ENCODE measurements at regions not wholly inside any gene's neighbourhood (a gene's known extent, or its start where the extent isn't known, plus 50 kb on each side); places are given as distances from the start of the nearest gene placed in this dataset.
A peak's percentile ranks its signal among the peaks of the same experiment; 100 is the strongest.
"Not testable (repeated sequence)": the region's sequence is repeated elsewhere in the genome, so short reads cannot be mapped to it uniquely, and the experiment has no call there.

- H3K27ac ChIP-seq = no peak overlapping the region
- H3K27me3 ChIP-seq = no peaks in the 10 kb centered on the region
- H3K4me3 ChIP-seq = no peak overlapping the region
- H3K9me3 ChIP-seq (replicated peaks) = no peaks in the 10 kb centered on the region
- DNase-seq = no peak
- H3K36me3 ChIP-seq = no peaks in the 10 kb centered on the region
- H3K4me1 ChIP-seq = no peaks in the 10 kb centered on the region
Measured at GRCh38 chrX:87878926-87879325, 361.3 kb downstream of the KLHL4 start.

GRCh38 chrX:87890437-87890836 is 372.8 kb downstream of the KLHL4 start:
- Histone ChIP-seq H3K27ac (no peak overlapping the region), H3K4me3 (no peak overlapping the region), H3K9me3 (replicated peaks) (no peaks in the 10 kb centered on the region), H3K27me3 (no peaks in the 10 kb centered on the region), H3K4me1 (no peaks in the 10 kb centered on the region), H3K36me3 (no peaks in the 10 kb centered on the region)
- DNase-seq = no peak

GRCh38 chrX:87895421-87895820 is 377.8 kb downstream of the KLHL4 start:
- Histone ChIP-seq H3K27me3 (no peaks in the 10 kb centered on the region), H3K36me3 (no peaks in the 10 kb centered on the region), H3K4me3 (no peak overlapping the region), H3K9me3 (replicated peaks) (no peaks in the 10 kb centered on the region), H3K27ac (no peak overlapping the region), H3K4me1 (no peaks in the 10 kb centered on the region; the same call in 1 of the 2 replicates)
- DNase-seq = no peak

DNA sequence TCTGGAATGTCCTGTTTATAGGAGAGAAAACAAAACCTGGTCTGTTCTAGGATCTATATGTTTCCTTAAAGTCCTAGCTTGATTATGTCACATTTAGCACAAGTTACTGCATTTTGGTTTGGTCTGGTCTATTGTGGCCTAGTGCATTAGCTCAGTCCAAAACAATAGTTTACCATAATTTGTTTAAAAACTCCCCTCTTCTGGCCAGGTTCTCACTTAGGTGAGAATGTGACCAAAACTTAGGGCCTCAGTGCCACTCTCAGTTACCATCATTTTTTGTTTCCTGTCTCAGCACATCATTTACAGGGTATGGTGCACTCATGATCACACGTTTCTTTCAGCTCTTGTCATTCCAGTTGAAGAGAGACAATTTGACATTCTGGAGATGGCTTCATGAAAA is 378.5 kb downstream of the KLHL4 start:
- H3K4me1 ChIP-seq = no peaks in the 10 kb centered on the region; the same call in 1 of the 2 replicates
- H3K27me3 ChIP-seq = no peaks in the 10 kb centered on the region
- H3K4me3 ChIP-seq = no peak overlapping the region
- H3K9me3 ChIP-seq (replicated peaks) = no peaks in the 10 kb centered on the region
- DNase-seq = no peak
- H3K27ac ChIP-seq = no peak overlapping the region
- H3K36me3 ChIP-seq = no peaks in the 10 kb centered on the region

DNA sequence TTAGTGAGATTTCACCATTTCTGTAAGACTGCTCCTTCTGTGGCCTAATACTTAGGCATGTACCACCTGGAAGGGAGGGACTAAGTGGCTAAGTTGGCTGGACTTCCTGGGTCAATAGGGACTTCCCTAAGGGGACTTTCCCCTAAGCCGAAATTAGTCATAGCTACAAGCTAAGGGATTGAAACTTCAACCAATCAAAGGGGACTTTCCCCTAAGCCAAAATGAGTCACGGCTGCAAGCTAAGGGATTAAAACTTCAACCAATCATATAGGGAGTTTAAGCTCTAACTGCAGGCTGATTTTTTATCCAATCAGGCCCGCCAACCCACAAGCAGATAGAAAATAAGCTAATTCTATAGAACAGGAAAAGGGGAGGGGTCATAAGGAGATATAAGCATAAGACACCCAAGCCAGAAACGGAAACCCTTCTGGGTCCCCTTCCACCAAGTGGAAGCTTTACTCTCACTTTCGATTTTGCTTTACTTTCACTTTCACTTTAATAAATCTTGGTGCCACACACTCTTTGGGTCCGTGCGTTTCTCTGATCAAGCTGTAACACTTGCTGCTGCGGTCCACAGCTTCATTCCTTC is 382.8 kb downstream of the KLHL4 start:
- Histone ChIP-seq H3K4me1 (no peaks in the 10 kb centered on the region; the same call in 1 of the 2 replicates), H3K27me3 (no peaks in the 10 kb centered on the region), H3K36me3 (no peaks in the 10 kb centered on the region), H3K4me3 (peak overlapping the region; percentile 53), H3K9me3 (replicated peaks) (no peaks in the 10 kb centered on the region), H3K27ac (peak overlapping the region; percentile 1; the same call in 1 of the 2 replicates)
- peak; percentile 68 to 81 for DNase-seq

- Histone ChIP-seq H3K9me3 (replicated peaks) (no peaks in the 10 kb centered on the region), H3K27me3 (no peaks in the 10 kb centered on the region)
- DNase-seq = peak in 1 of 2 experiments; percentile 10
Measured at GRCh38 chrX:87901060-87901459, 383.5 kb downstream of the KLHL4 start.

DNA sequence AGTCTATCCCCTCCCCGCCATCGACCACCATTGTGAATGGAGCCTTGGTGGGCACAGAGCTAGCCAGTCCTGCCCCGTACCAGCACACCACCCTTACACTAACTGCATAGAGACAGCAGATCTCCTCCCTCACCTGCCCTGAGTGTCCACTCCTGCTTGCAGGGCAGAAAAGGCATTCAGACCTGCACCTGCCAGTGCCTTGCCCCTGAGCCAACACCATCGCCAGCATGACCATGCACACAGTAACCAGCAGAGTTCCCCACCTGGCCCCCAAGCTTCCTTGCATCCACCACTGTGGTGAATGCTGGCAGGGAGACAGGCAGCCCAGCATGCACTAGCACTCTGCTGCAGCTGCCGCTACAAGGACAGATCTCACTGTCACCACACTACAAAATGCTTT is 397.1 kb downstream of the KLHL4 start:
- Histone ChIP-seq H3K9me3 (replicated peaks) (no peaks in the 10 kb centered on the region), H3K36me3 (no peaks in the 10 kb centered on the region), H3K27ac (no peak overlapping the region), H3K4me1 (no peaks in the 10 kb centered on the region), H3K4me3 (no peak overlapping the region), H3K27me3 (no peaks in the 10 kb centered on the region)
- no peak for DNase-seq

More at GRCh38 chrX:87901060-87901459, 383.5 kb downstream of the KLHL4 start:
- peak overlapping the region; percentile 1; the same call in 1 of the 2 replicates for H3K27ac ChIP-seq
- H3K4me3 ChIP-seq = peak overlapping the region; percentile 53
- no peaks in the 10 kb centered on the region; the same call in 1 of the 2 replicates for H3K4me1 ChIP-seq
- H3K36me3 ChIP-seq = no peaks in the 10 kb centered on the region

DNA sequence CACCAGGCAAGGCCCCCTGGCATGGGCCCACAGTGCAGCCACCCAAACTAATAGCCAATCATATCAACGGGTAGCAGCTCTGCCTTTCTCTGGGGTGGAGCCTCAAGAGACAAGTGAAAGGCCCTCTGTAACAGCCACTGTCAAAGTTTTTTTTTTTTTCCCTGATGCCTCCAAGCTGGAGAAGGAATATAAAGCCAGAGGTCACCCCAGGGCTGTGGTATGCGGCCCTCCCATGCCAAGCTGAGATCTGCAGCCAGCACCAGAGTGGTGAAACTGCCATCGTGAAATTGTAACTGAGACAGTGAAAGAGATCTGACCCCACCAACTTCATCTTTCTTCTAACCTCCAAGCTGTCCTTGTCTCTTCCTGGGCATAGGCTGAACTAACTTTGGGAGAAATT is 407.0 kb downstream of the KLHL4 start:
- no peak for DNase-seq
- H3K27me3 ChIP-seq = no peaks in the 10 kb centered on the region
- H3K27ac ChIP-seq = no peak overlapping the region
- H3K36me3 ChIP-seq = no peaks in the 10 kb centered on the region
- H3K4me3 ChIP-seq = no peak overlapping the region
- no peaks in the 10 kb centered on the region for H3K4me1 ChIP-seq
- H3K9me3 ChIP-seq (replicated peaks) = no peaks in the 10 kb centered on the region

GRCh38 chrX:87941841-87942240 is 424.2 kb downstream of the KLHL4 start:
- peak in 1 of 2 experiments; percentile 8 for DNase-seq
- no peak overlapping the region for H3K4me3 ChIP-seq
- H3K4me1 ChIP-seq = no peaks in the 10 kb centered on the region
- H3K27me3 ChIP-seq = no peaks in the 10 kb centered on the region
- no peaks in the 10 kb centered on the region for H3K36me3 ChIP-seq
- H3K27ac ChIP-seq = no peak overlapping the region
- H3K9me3 ChIP-seq (replicated peaks) = no peaks in the 10 kb centered on the region

DNA sequence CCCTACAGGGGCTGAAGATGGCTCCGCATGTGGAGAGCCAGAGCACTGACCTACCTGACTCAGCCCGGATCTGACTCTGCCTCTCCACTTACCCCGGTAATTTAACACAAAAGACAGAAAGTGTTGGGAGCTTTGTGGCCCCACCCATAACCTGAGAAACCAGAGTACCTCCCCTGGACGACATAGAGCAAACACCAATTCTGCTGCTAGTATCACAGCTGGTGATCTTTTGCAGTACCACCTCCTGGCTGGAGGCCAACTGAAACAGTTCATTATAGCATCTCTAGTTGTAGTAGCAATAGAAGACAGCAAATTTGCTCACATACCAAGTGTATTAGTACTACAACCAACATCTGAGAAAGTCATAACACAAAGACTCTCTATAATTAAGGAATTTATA is 443.9 kb downstream of the KLHL4 start:
- H3K4me3 ChIP-seq = no peak overlapping the region
- no peaks in the 10 kb centered on the region for H3K4me1 ChIP-seq
- no peaks in the 10 kb centered on the region for H3K9me3 ChIP-seq (replicated peaks)
- peak in 1 of 2 experiments; percentile 12 for DNase-seq
- no peaks in the 10 kb centered on the region; the same call in 1 of the 2 replicates for H3K27me3 ChIP-seq
- H3K36me3 ChIP-seq = no peaks in the 10 kb centered on the region; the same call in 1 of the 2 replicates
- H3K27ac ChIP-seq = no peak overlapping the region

GRCh38 chrX:87968118-87968517 is 450.5 kb downstream of the KLHL4 start:
- no peaks in the 10 kb centered on the region for H3K36me3 ChIP-seq
- no peak for DNase-seq
- no peaks in the 10 kb centered on the region for H3K27me3 ChIP-seq
- no peak overlapping the region for H3K27ac ChIP-seq
- no peaks in the 10 kb centered on the region for H3K9me3 ChIP-seq (replicated peaks)
- no peaks in the 10 kb centered on the region for H3K4me1 ChIP-seq
- H3K4me3 ChIP-seq = no peak overlapping the region

DNA sequence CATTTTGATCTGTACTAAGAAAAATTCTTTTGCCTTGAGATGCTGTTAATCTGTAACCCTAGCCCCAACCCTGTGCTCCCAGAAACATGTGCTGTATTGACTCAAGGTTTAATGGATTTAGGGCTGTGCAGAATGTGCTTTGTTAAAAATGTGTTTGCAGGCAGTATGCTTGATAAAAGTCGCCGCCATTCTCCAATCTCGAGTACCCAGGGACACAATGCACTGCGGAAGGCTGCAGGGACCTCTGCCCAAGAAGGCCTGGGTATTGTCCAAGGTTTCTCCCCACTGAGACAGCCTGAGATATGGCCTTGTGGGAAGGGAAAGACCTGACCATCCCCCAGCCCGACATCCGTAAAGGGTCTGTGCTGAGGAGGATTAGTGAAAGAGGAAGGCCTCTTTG is 454.5 kb downstream of the KLHL4 start:
- not testable (repeated sequence) for H3K9me3 ChIP-seq (replicated peaks)

DNA sequence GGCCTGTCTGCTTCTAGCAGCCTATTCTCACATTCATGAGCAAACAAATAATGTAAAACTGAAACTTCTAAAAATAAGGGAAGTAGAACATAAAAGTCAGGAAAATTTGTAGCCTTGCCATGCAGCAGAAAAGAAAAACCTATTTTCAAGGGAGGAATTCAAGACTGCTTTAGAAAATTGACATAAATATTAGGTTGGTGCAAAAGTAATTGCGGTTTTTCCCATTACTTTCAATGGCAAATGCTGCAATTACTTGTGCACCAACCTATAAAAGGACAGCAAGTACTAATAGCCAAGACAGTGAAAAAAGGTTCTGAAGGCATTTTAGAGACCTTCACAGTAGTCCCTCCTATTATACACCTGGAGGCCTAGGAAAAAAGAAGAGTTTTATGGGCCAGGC is 457.8 kb downstream of the KLHL4 start:
- Histone ChIP-seq H3K9me3 (replicated peaks) (no peaks in the 10 kb centered on the region), H3K4me3 (no peak overlapping the region), H3K36me3 (no peaks in the 10 kb centered on the region), H3K27ac (no peak overlapping the region), H3K4me1 (no peaks in the 10 kb centered on the region), H3K27me3 (no peaks in the 10 kb centered on the region)
- no peak for DNase-seq

More for the DNA sequence above, 454.5 kb downstream of the KLHL4 start:
- H3K4me1 ChIP-seq, H3K27me3 ChIP-seq, DNase-seq, H3K4me3 ChIP-seq, H3K27ac ChIP-seq, H3K36me3 ChIP-seq: not testable (repeated sequence)

DNA sequence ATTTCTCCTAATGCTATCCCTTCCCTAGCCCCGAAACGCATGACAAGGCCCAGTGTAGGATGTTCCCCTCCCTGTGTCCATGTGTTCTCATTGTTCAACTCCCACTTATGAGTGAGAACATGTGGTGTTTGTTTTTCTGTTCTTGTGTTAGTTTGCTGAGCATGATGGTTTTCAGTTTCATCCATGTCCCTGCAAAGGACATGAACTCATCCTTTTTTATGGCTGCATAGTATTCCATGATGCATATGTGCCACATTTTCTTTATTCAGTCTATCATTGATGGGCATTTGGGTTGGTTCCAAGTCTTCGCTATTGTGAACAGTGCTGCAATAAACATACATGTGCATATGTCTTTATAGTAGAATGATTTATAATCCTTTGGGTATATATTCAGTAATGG is 490.3 kb downstream of the KLHL4 start:
- not testable (repeated sequence) for H3K9me3 ChIP-seq (replicated peaks); H3K4me3 ChIP-seq; DNase-seq; H3K27ac ChIP-seq; H3K36me3 ChIP-seq; H3K4me1 ChIP-seq; H3K27me3 ChIP-seq

DNA sequence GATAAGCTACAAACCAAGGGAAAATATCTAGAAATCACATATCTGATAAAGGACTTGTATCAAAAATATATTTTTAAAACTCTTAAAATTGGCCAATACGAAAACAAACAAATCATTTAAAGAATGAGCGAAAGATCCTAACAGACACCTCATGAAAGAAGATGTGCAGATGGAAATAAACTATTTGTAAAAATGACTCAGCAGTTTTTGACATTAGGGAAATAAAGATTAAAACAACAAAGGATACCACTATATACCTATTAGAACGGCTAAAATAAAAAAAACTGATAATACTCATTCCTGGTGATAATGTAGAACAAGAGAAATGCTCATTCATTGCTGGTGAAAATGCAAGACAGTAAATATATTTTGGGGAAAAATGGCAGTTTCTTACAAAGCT is 506.4 kb downstream of the KLHL4 start:
- Histone ChIP-seq H3K36me3 (no peaks in the 10 kb centered on the region), H3K27ac (no peak overlapping the region), H3K4me3 (no peak overlapping the region), H3K9me3 (replicated peaks) (no peaks in the 10 kb centered on the region), H3K27me3 (no peaks in the 10 kb centered on the region), H3K4me1 (no peaks in the 10 kb centered on the region)
- no peak for DNase-seq

DNA sequence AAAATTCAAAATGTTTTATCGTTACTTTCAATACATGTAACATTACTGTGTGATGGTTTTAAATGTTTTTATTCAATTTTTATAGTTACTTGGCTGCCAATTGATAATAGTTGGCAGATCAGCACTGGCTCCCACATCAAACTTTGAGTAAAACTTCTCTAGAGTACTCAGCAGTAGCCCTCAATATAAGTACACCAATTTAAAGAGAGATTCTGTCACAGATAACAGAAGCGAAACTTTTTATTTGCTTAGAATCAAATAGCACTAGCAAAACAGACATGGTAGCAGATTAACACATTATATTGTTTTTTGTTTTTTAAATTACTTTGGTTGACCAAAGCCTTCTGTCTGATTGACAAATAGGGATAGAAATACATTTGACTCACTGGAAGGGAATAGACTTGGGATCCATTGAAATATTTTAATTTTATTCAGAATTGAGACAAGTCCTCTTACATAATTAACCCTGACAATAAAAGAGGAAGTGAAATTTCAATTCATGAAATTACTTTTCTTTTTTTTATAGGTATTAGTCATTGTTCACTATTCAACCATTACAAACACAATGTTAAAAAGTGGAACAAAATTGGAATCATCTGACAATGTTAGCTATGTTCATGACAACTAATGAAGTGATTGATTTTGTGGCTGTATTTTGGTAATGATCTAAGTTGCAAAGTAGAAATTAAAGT is 554.9 kb downstream of the KLHL4 start:
- Histone ChIP-seq H3K4me1 (no peaks in the 10 kb centered on the region), H3K4me3 (no peak overlapping the region), H3K36me3 (no peaks in the 10 kb centered on the region), H3K27me3 (no peaks in the 10 kb centered on the region), H3K9me3 (replicated peaks) (no peaks in the 10 kb centered on the region), H3K27ac (no peak overlapping the region)
- DNase-seq = no peak

All from SJCRH30 (cell line).